Neural progenitor cell (in vitro differentiated cells): ENCODE measurements at regions not wholly inside any gene's neighbourhood (a gene's known extent, or its start where the extent isn't known, plus 50 kb on each side); places are given as distances from the start of the nearest gene placed in this dataset.
A peak's percentile ranks its signal among the peaks of the same experiment; 100 is the strongest.
"Not testable (repeated sequence)": the region's sequence is repeated elsewhere in the genome, so short reads cannot be mapped to it uniquely, and the experiment has no call there.

ENCODE experiments used
- DNase-seq: peaks from one replicate; pipeline ENCODE4 v3.0.0-alpha.2; 2016; ENCODE audit warnings: low spot score
- H2AFZ ChIP-seq: fragments of 200-600 bp; sonication (generic); replicated peaks from 2 replicates; pipeline ENCODE4 v1.6.1; 2016; ENCODE audit warnings: antibody characterized with exemption
- H3F3A ChIP-seq: fragments of 200-600 bp; sonication (generic); 2 replicates; pipeline ENCODE4 v1.6.1; 2016; ENCODE audit warnings: antibody characterized with exemption, low read depth
- H3K27ac ChIP-seq: fragments of 200-600 bp; sonication (generic); 2 replicates; pipeline ENCODE4 v1.5.1; 2016; ENCODE audit warnings: mild to moderate bottlenecking
- H3K27me3 ChIP-seq: fragments of 200-600 bp; sonication (generic); 2 replicates; pipeline ENCODE4 v1.6.1; 2016; ENCODE audit warnings: mild to moderate bottlenecking, moderate library complexity
- H3K36me3 ChIP-seq: fragments of 200-600 bp; sonication (generic); 2 replicates; pipeline ENCODE4 v1.5.1; 2016
- H3K4me1 ChIP-seq: fragments of 200-600 bp; sonication (generic); 2 replicates; pipeline ENCODE4 v1.6.1; 2016; ENCODE audit warnings: mixed run types
- H3K4me2 ChIP-seq: fragments of 200-600 bp; sonication (generic); 2 replicates; pipeline ENCODE4 v1.6.1; 2016
- H3K4me3 ChIP-seq: fragments of 200-600 bp; sonication (generic); 2 replicates; pipeline ENCODE4 v1.5.1; 2016
- H3K79me2 ChIP-seq: fragments of 200-600 bp; sonication (generic); 2 replicates; pipeline ENCODE4 v1.6.1; 2016; ENCODE audit warnings: low read depth
- H3K9ac ChIP-seq: fragments of 200-600 bp; sonication (generic); 2 replicates; pipeline ENCODE4 v1.6.1; 2016
- H3K9me3 ChIP-seq: fragments of 200-600 bp; sonication (generic); 2 replicates; pipeline ENCODE4 v1.5.1; 2016; ENCODE audit warnings: low read depth
- H4K20me1 ChIP-seq: fragments of 200-600 bp; sonication (generic); 2 replicates; pipeline ENCODE4 v1.6.1; 2016; ENCODE audit warnings: low read depth
- H3K27ac Mint-ChIP-seq: 3 replicates; pipeline ENCODE4 v1.8.0; 2021; ENCODE audit warnings: mixed read lengths
- H3K27me3 Mint-ChIP-seq: 2 replicates; pipeline ENCODE4 v1.8.0; 2022; ENCODE audit warnings: low read depth, mild to moderate bottlenecking, inconsistent platforms, moderate library complexity, mixed read lengths; ENCODE audit not compliant: insufficient read depth
- H3K36me3 Mint-ChIP-seq: 3 replicates; pipeline ENCODE4 v1.8.0; 2021; ENCODE audit warnings: mixed read lengths
- H3K4me1 Mint-ChIP-seq: 3 replicates; pipeline ENCODE4 v1.8.0; 2021; ENCODE audit warnings: mixed read lengths
- H3K4me3 Mint-ChIP-seq: 3 replicates; pipeline ENCODE4 v1.8.0; 2021; ENCODE audit warnings: mild to moderate bottlenecking, moderate library complexity, mixed read lengths
- H3K9me3 Mint-ChIP-seq: 3 replicates; pipeline ENCODE4 v1.8.0; 2020; ENCODE audit warnings: mixed read lengths
- EZH2 ChIP-seq: fragments of 200-600 bp; sonication (generic); IDR thresholded peaks from 2 replicates; pipeline ENCODE4 v1.6.1; 2017; ENCODE audit warnings: antibody characterized with exemption, mild to moderate bottlenecking, moderate library complexity
- EZH2phosphoT487 ChIP-seq: fragments of 200-600 bp; sonication (generic); IDR thresholded peaks from 2 replicates; pipeline ENCODE4 v1.6.1; 2017; ENCODE audit warnings: antibody characterized with exemption
- TF ChIP-seq, protein P1 (sequence below): fragments of 200-600 bp; sonication (generic); IDR thresholded peaks from 2 replicates; pipeline ENCODE4 v1.5.1; 2017; ENCODE audit warnings: antibody characterized with exemption, mild to moderate bottlenecking

DNA sequence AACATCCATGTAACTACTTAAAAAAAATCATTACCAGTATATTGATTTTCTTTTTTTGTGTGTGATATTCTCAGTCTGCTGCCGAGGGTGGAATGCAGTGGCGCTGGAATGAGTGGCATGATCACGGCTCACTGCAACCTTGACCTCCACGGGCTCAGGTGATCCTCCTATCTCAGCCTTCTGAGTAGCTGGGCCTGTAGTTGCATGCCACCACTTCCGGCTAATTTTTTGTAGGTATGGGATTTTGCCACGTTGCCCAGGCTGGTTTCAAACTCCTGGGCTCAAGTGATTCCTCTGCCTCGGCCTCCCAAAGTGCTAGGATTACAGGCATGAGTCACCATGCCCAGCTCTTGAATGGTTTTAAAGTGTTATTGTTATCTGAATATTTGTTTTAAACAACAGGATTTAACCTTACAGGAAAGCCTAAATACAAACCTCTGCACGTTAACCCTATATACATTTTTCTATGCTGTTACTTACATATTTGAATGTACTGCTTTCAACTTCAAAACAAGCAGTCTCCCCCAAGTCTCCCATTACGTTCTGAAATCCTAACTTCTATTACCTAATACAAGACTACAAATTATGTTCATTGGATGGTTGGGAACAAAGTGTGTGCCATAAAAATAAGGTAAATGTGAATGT is 61.7 kb downstream of the KPNA2 start:
- Mint-ChIP-seq H3K36me3 (no peaks in the 10 kb centered on the region), H3K4me1 (peaks cover 1% of the 10 kb centered on the region), H3K27me3 (peaks cover 6% of the 10 kb centered on the region), H3K27ac (peak overlapping the region; percentile 78), H3K9me3 (peaks cover 7% of the 10 kb centered on the region), H3K4me3 (no peak overlapping the region)
- no peak overlapping the region for H3K9ac ChIP-seq
- H3K4me3 ChIP-seq, result no peak overlapping the region
- no peak overlapping the region for H2AFZ ChIP-seq
- H3K4me1 ChIP-seq, result no peaks in the 10 kb centered on the region
- TF ChIP-seq EZH2, result no peak
- TF ChIP-seq, protein P1, sequence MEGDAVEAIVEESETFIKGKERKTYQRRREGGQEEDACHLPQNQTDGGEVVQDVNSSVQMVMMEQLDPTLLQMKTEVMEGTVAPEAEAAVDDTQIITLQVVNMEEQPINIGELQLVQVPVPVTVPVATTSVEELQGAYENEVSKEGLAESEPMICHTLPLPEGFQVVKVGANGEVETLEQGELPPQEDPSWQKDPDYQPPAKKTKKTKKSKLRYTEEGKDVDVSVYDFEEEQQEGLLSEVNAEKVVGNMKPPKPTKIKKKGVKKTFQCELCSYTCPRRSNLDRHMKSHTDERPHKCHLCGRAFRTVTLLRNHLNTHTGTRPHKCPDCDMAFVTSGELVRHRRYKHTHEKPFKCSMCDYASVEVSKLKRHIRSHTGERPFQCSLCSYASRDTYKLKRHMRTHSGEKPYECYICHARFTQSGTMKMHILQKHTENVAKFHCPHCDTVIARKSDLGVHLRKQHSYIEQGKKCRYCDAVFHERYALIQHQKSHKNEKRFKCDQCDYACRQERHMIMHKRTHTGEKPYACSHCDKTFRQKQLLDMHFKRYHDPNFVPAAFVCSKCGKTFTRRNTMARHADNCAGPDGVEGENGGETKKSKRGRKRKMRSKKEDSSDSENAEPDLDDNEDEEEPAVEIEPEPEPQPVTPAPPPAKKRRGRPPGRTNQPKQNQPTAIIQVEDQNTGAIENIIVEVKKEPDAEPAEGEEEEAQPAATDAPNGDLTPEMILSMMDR, result no peak
- TF ChIP-seq EZH2phosphoT487, result no peak
- no peak for DNase-seq
- H3K27ac ChIP-seq, result no peak overlapping the region
- no peaks in the 10 kb centered on the region for H3K79me2 ChIP-seq
- H3K4me2 ChIP-seq, result no peak overlapping the region
- H3K27me3 ChIP-seq, result peaks cover 26% of the 10 kb centered on the region
- H3F3A ChIP-seq, result peaks cover 4% of the 10 kb centered on the region
- H4K20me1 ChIP-seq, result no peaks in the 10 kb centered on the region
- no peaks in the 10 kb centered on the region for H3K36me3 ChIP-seq
- H3K9me3 ChIP-seq, result no peaks in the 10 kb centered on the region

DNA sequence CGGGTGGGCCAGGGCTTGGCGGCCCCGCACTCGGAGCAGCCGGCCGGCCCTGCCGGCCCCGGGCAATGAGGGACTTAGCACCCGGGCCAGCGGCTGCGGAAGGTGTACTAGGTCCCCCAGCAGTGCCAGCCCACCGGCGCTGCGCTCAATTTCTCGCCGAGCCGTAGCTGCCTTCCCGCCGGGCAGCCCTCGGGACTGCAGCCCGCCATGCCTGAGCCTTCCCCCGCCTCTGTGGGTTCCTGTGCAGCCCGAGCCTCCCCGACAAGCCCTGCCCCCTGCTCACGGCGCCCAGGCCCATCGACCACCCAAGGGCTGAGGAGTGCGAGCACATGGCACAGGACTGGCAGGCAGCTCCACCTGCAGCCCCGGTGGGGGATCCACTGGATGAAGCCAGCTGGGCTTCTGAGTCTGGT is 63.8 kb downstream of the KPNA2 start:
- not testable (repeated sequence) for H3K4me3 Mint-ChIP-seq, H3K27ac Mint-ChIP-seq, DNase-seq, H3K79me2 ChIP-seq, H3K4me2 ChIP-seq, H3K27ac ChIP-seq, H3F3A ChIP-seq, H4K20me1 ChIP-seq, H3K4me1 ChIP-seq, H3K36me3 Mint-ChIP-seq, H3K9me3 ChIP-seq, H3K27me3 Mint-ChIP-seq, H2AFZ ChIP-seq, H3K4me3 ChIP-seq, H3K9me3 Mint-ChIP-seq, H3K9ac ChIP-seq, H3K36me3 ChIP-seq
- peaks cover 42% of the 10 kb centered on the region for H3K27me3 ChIP-seq
- peaks cover 14% of the 10 kb centered on the region for H3K4me1 Mint-ChIP-seq

DNA sequence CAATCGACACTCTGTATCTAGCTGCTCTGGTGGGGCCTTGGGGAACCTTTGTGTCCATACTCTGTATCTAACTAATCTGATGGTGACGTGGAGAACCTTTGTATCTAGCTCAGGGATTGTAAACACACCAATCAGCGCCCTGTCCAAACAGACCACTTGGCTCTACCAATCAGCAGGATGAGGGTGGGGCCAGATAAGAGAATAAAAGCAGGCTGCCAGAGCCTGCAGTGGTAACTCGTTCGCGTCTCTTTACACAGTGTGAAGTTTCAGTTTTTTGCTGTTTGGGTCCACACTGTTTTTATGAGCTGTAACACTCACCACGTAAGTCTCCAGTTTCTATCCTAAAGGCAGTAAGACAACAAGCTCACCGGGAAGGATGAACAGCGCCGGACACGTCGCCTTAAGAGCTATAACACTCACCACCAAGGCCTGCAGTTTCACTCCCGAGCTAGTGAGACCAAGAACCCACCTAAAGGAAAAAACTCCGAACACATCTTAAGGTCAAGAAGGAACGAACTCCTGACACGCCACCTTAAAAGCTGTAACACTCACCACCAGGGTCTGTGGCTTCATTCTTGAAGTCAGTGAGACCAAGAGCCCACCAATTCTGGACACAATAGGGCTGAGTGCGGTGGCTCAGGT is 64.6 kb downstream of the KPNA2 start:
- Histone ChIP-seq H3K36me3 (no peaks in the 10 kb centered on the region), H3K9me3 (no peaks in the 10 kb centered on the region), H3K4me2 (no peak overlapping the region), H3K4me3 (no peak overlapping the region), H3K27ac (no peak overlapping the region), H3K27me3 (peaks cover 42% of the 10 kb centered on the region), H3K4me1 (no peaks in the 10 kb centered on the region), H3K9ac (no peak overlapping the region), H3K79me2 (no peaks in the 10 kb centered on the region), H3F3A (peaks cover 4% of the 10 kb centered on the region), H4K20me1 (peaks cover 7% of the 10 kb centered on the region), H2AFZ (no peak overlapping the region)
- Mint-ChIP-seq H3K4me3 (peak overlapping the region; percentile 93), H3K9me3 (peaks cover 7% of the 10 kb centered on the region), H3K27ac (no peak overlapping the region), H3K27me3 (peaks cover 9% of the 10 kb centered on the region), H3K36me3 (peaks cover 4% of the 10 kb centered on the region), H3K4me1 (peaks cover 14% of the 10 kb centered on the region)
- no peak for DNase-seq
- TF ChIP-seq EZH2phosphoT487, result no peak
- no peak for TF ChIP-seq EZH2

DNA sequence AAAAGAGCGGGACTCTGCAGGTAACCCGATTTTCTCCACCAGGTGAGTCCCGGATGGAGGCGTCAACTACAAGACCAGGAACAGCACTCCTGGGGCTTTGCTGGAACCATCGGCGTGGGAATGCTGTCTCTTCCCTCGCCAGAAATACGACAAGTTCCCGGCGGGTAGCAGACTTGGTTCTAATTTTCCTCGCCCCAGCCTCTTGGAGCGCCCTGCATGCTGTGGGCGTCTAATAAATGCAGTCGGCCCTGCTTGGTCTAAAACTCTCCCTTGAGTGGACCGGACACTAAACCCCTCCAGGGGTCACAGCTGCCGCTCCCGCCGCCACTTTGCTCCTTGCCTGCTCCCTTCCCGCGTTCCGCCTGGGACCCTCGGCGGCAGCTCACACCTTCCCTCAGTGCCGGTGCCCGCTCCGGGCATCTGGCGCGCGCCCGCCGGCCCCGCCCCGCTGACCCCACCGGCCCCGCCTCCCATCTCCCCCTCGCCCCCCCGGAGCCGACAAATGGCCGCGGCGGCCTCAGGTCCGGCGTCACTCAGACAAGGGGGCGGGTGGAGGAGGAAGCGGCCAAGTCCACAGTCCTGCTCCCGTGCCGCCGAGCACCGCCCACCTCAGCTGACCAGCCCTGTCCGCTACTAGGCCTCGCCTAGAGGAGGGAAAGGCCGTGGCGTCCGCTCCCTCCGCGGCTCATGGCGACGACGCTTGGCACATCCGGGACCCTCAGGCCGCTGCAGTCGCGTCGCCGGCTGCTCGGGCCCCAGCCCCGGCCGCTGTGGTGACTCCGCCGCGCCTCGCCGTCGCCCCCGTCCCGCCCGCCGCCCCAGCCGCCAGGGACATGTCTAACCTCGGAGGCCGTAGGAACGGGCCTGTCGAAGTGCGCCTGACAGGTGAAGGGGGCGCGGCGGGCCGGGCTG is 65.8 kb downstream of the KPNA2 start:
- Mint-ChIP-seq H3K27me3 (peaks cover 9% of the 10 kb centered on the region), H3K27ac (no peak overlapping the region), H3K4me3 (peak overlapping the region; percentile 93), H3K4me1 (peaks cover 14% of the 10 kb centered on the region), H3K36me3 (peaks cover 6% of the 10 kb centered on the region), H3K9me3 (peaks cover 7% of the 10 kb centered on the region)
- Histone ChIP-seq H3K4me3 (peak overlapping the region; percentile 71), H3K27ac (no peak overlapping the region), H3K4me1 (no peaks in the 10 kb centered on the region), H3K27me3 (peaks cover 42% of the 10 kb centered on the region), H4K20me1 (peaks cover 7% of the 10 kb centered on the region), H3K36me3 (no peaks in the 10 kb centered on the region), H3K9ac (no peak overlapping the region), H3F3A (peaks cover 4% of the 10 kb centered on the region), H3K79me2 (no peaks in the 10 kb centered on the region), H3K4me2 (peak overlapping the region; percentile 95), H3K9me3 (no peaks in the 10 kb centered on the region), H2AFZ (peak overlapping the region; percentile 87)
- peak; percentile 88 for DNase-seq
- TF ChIP-seq, protein P1, result no peak
- TF ChIP-seq EZH2phosphoT487 (peak; percentile 47), EZH2 (peak; percentile 79)
